ENCODE measurements at regions not wholly inside any gene's neighbourhood (a gene's known extent, or its start where the extent isn't known, plus 50 kb on each side); places are given as distances from the start of the nearest gene placed in this dataset.
"Not testable (repeated sequence)": the region's sequence is repeated elsewhere in the genome, so short reads cannot be mapped to it uniquely, and the experiment has no call there.

DNA sequence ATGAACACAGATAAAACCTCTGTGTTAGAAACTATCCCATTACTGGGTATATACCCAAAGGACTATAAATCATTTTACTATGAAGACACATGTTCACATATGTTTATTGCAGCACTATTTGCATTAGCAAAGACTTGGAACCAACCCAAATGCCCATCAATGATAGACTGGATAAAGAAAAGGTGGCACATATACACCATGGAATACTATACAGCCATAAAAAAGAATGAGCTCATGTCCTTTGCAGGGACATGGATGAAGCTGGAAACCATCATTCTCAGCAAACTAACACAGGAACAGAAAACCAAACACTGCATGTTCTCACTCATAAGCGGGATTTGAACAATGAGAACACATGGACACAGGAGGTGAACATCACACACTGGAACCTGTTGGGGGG lies 58.9 kb upstream of the BMAL1 start:
- TF ChIP-seq, protein P1, sequence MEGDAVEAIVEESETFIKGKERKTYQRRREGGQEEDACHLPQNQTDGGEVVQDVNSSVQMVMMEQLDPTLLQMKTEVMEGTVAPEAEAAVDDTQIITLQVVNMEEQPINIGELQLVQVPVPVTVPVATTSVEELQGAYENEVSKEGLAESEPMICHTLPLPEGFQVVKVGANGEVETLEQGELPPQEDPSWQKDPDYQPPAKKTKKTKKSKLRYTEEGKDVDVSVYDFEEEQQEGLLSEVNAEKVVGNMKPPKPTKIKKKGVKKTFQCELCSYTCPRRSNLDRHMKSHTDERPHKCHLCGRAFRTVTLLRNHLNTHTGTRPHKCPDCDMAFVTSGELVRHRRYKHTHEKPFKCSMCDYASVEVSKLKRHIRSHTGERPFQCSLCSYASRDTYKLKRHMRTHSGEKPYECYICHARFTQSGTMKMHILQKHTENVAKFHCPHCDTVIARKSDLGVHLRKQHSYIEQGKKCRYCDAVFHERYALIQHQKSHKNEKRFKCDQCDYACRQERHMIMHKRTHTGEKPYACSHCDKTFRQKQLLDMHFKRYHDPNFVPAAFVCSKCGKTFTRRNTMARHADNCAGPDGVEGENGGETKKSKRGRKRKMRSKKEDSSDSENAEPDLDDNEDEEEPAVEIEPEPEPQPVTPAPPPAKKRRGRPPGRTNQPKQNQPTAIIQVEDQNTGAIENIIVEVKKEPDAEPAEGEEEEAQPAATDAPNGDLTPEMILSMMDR (IDR thresholded peaks at IDR 0.05; ENCODE audit: low read depth, low read length): not testable (repeated sequence)
- TF ChIP-seq POLR2A (IDR thresholded peaks at IDR 0.05; ENCODE audit: extremely low read depth, insufficient read length); MAX (IDR thresholded peaks at IDR 0.05; ENCODE audit: low read depth, low read length): not testable (repeated sequence)
